Effector memory CD8-positive, alpha-beta T cell (primary cell): ENCODE measurements at regions not wholly inside any gene's neighbourhood (a gene's known extent, or its start where the extent isn't known, plus 50 kb on each side); places are given as distances from the start of the nearest gene placed in this dataset.

Experiments
- ATAC-seq: fragments of 150-1000 bp; cut with Tn5 transposase; replicated peaks from 2 replicates; pipeline ENCODE4 v1.10.0; 2021; ENCODE audit warnings: mild to moderate bottlenecking, moderate library complexity
- DNase-seq, 3 experiments: peaks; one replicate each; pipeline ENCODE4 v3.0.0; 2021
- H3K27ac Mint-ChIP-seq, 2 donors: one replicate each; pipeline ENCODE4 v1.8.0; 2022; ENCODE audit warnings: mild to moderate bottlenecking in 2 of 2, mixed read lengths in 2 of 2, moderate library complexity in 2 of 2
- H3K27me3 Mint-ChIP-seq, 2 donors: one replicate each; pipeline ENCODE4 v1.8.0; 2022; ENCODE audit warnings: mixed read lengths in 2 of 2
- H3K36me3 Mint-ChIP-seq: one replicate; pipeline ENCODE4 v1.8.0; 2022; ENCODE audit warnings: mild to moderate bottlenecking, moderate library complexity, mixed read lengths; ENCODE audit not compliant: insufficient read depth
- H3K4me1 Mint-ChIP-seq, 2 donors: one replicate each; pipeline ENCODE4 v1.8.0; 2022; ENCODE audit warnings: low read depth in 2 of 2, mixed read lengths in 2 of 2
- H3K4me3 Mint-ChIP-seq, 2 donors: one replicate each; pipeline ENCODE4 v1.8.0; 2022; ENCODE audit warnings: mild to moderate bottlenecking in 2 of 2, mixed read lengths in 2 of 2, moderate library complexity in 2 of 2
- H3K9me3 Mint-ChIP-seq, 2 donors: one replicate each; pipeline ENCODE4 v1.8.0; 2022; ENCODE audit warnings: mixed read lengths in 2 of 2

DNA sequence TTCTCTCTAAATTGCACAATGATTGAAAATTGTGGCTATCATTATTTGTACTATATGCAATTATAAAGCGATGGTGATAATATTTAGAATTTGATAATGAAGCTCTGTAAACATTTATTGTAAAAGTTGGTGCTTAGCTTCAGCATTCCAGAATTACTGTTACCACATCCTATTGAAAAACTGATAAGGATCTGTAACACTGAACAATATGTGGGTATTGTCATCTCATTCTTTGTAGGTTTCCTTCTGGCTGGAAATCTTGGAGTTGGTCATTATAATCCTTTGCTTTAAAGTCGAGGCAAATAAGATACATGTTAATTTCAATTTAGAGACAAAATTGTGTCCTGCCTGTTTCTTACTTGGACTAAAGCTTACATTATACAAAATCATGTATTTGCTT, 323.4 kb upstream of the GOLIM4 start:
- peaks cover 12 to 21% of the 10 kb centered on the region in 2 donors for H3K9me3 Mint-ChIP-seq
- H3K27ac Mint-ChIP-seq = no peak overlapping the region
- H3K4me1 Mint-ChIP-seq = no peaks in the 10 kb centered on the region
- ATAC-seq (no peak), DNase-seq (no peak)
- no peak overlapping the region for H3K4me3 Mint-ChIP-seq
- no peaks in the 10 kb centered on the region for H3K27me3 Mint-ChIP-seq
- H3K36me3 Mint-ChIP-seq = no peaks in the 10 kb centered on the region

DNA sequence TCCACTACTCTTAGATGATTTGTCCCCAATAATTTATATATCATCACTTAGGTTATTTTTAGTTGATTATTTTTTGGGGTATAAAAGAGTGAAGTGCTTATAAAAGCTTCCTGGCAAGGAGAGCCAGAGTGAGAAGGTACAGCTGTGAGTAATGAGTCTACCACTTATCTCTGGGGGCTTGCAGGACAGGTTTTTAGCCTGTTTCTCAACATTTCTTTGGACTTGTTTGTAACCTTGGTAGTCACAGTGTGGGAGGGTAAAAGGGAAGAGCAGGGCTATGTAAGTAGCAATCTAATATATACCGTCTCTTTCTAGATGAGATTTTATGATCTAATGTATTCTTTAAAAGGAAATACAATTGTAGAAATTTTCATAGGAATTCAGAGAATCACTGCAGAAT, 321.3 kb upstream of the GOLIM4 start:
- Mint-ChIP-seq H3K4me1 (no peaks in the 10 kb centered on the region), H3K36me3 (no peaks in the 10 kb centered on the region), H3K4me3 (no peak overlapping the region), H3K27ac (no peak overlapping the region), H3K9me3 (peaks cover 12 to 22% of the 10 kb centered on the region in 2 donors), H3K27me3 (no peaks in the 10 kb centered on the region)
- DNase-seq = no peak
- ATAC-seq = no peak

DNA sequence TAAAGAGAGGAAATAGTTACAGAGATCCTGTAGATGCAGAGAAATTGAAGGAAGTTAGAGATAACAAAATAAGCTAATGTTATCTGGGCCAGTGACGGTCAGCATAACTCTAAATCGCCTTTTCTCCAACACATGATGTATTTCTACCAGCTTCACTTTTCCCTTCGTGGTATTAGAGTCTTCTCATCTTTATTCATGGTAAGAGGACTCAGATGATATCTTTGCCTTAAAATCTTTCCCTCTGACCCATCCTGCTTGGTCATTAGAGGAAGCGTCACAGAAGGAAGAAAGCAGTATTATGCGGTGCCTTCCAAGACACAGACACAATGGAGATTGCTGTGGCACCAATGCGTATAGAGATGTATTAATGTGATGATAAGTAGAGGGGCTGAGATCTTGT, 320.7 kb upstream of the GOLIM4 start:
- Mint-ChIP-seq H3K27me3 (no peaks in the 10 kb centered on the region), H3K4me1 (no peaks in the 10 kb centered on the region), H3K4me3 (no peak overlapping the region), H3K9me3 (peaks cover 12 to 22% of the 10 kb centered on the region in 2 donors), H3K27ac (no peak overlapping the region), H3K36me3 (no peaks in the 10 kb centered on the region)
- DNase-seq (no peak), ATAC-seq (no peak)

DNA sequence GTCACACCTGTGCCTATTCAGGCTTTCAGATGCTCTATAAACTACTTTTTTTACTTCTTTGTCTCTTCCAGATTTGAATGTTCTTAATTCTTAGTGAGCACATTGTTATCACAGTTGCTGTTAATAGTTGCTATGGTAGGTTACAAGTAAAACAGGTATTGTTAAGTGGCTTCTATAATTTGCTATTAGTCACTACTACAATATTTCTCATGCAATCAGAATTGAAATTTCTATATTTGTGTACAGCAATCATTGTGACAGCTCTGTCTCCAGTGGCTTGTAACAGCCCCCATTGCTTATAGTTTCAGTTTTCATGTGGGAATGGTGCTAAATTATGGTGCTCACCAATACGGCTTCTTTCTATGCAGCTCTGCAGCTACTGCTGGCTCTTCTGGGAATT, 318.4 kb upstream of the GOLIM4 start:
- no peak overlapping the region for H3K27ac Mint-ChIP-seq
- no peak for ATAC-seq

DNA sequence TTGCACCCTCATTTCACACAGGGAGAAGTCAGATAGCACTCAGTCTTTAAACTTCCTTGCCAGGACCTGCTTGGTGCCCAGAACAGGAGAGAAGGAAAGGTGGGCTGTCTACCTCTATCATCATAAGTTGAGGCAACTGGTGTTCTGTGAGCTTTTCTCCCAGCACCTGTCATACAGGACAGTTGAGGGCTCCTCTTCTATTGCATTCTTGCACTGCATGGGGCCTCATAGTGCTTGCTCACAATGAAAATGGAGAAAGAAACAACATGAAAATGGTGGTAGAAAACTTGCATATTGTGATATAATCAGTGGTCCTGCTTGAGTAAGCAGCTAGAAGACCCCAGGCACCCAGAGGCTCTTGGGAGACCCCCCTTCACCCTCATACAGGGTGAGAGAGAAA, 311.7 kb upstream of the GOLIM4 start:
- Mint-ChIP-seq H3K36me3 (no peaks in the 10 kb centered on the region), H3K9me3 (peaks cover 0 to 4% of the 10 kb centered on the region in 2 donors), H3K27me3 (no peaks in the 10 kb centered on the region), H3K27ac (no peak overlapping the region), H3K4me3 (no peak overlapping the region), H3K4me1 (no peaks in the 10 kb centered on the region)
- DNase-seq (no peak), ATAC-seq (no peak)

More for the DNA sequence above, 318.4 kb upstream of the GOLIM4 start:
- Mint-ChIP-seq H3K4me1 (no peaks in the 10 kb centered on the region), H3K9me3 (peaks cover 15 to 22% of the 10 kb centered on the region in 2 donors), H3K36me3 (no peaks in the 10 kb centered on the region), H3K27me3 (no peaks in the 10 kb centered on the region), H3K4me3 (no peak overlapping the region)
- no peak for DNase-seq

DNA sequence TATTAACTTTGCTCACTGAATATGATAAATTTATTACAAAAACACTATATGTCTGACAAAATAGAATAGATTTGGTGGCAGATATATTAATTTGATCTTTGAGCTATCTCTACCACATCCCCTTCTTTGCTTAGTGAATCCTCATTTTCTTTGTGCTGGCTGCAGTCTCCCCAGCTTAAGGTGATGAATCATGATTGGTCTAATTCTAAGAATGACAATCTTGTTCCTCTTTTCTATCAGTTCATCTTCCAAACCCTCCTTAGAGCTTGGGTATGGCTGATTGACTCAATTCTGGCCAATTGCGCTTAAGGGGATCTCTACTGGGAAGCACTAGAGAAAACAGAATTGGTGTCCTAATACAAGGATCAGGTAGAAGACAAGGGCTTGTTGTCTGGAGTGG, 309.6 kb upstream of the GOLIM4 start:
- H3K9me3 Mint-ChIP-seq = peaks cover 0 to 2% of the 10 kb centered on the region in 2 donors
- no peak overlapping the region for H3K27ac Mint-ChIP-seq
- ATAC-seq = no peak
- no peaks in the 10 kb centered on the region for H3K36me3 Mint-ChIP-seq
- DNase-seq = no peak
- H3K4me1 Mint-ChIP-seq = no peaks in the 10 kb centered on the region
- H3K4me3 Mint-ChIP-seq = no peak overlapping the region
- no peaks in the 10 kb centered on the region for H3K27me3 Mint-ChIP-seq

DNA sequence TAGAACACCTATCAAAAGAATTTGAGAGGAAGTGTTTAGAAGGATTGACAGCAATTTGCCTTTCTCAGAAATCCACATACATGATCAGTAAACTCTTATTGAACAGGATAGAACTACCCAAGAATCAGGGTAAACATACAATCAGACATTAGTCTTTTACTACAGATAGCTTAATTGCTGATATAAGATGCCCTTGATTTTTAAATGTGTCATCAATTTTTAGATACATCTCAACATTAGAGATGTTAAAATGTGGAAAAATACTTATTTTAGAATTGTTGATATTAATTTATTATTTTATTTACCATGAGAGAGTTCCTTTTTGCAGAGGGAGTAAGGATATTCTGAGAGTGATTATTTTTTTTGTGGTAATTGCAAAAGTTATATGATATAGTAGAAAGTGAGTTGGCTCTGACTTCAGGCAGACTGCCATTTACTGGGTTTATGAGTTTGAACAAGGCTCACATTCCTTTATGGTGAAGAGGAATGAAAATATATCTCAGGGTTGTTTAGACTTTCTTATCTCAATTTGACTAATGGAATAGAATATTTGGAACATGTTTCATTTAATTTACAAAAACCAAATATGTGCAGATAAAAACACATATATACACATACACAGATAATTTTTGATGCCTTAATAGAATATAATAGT, 302.8 kb upstream of the GOLIM4 start:
- H3K27me3 Mint-ChIP-seq = no peaks in the 10 kb centered on the region
- H3K27ac Mint-ChIP-seq = no peak overlapping the region
- ATAC-seq = no peak
- H3K36me3 Mint-ChIP-seq = no peaks in the 10 kb centered on the region
- H3K4me3 Mint-ChIP-seq = no peak overlapping the region
- no peak for DNase-seq
- no peaks in the 10 kb centered on the region for H3K9me3 Mint-ChIP-seq
- H3K4me1 Mint-ChIP-seq = no peaks in the 10 kb centered on the region

DNA sequence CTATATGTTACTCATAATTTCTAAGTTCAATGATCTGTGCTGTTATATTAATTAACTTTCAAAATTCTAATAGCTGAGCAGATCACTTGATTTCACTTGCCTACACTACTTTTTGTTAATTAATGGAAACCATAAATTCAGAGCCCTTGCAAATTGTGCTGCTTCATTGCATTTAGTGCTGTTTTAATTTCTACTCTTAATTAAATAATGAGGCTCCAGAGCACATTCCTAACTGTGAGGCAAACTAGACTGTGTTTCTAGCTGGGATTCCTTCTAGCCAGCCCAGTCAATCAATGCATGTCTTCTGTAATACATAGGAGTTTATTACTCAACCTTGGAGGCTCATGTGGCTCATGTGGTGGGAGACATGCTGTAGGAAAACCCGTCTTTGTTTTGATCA, 301.1 kb upstream of the GOLIM4 start:
- Mint-ChIP-seq H3K27me3 (no peaks in the 10 kb centered on the region), H3K4me1 (no peaks in the 10 kb centered on the region), H3K4me3 (no peak overlapping the region), H3K9me3 (peaks cover 0 to 2% of the 10 kb centered on the region in 2 donors), H3K36me3 (no peaks in the 10 kb centered on the region), H3K27ac (no peak overlapping the region)
- ATAC-seq (no peak), DNase-seq (no peak)

DNA sequence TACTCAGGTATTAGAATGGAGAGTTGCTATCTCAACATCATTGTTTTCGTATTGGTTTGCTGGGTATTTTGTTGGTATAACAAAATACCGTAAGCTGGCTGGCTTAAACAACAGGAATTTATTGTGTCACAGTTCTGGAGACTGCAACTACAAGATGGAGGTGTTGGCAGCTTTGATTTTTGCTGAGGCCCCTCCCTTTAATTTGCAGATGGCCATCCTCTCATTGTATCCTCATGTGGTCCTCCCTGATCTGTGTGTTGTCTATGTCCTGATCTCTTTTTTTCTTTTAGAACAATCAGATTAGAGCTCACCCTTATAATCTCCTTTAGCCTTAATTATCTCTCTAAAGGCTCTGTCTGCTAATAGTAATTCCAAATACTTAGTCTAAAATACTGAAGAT, 299.8 kb upstream of the GOLIM4 start:
- no peaks in the 10 kb centered on the region for H3K27me3 Mint-ChIP-seq
- ATAC-seq = no peak
- no peak overlapping the region for H3K27ac Mint-ChIP-seq
- no peak overlapping the region for H3K4me3 Mint-ChIP-seq
- H3K4me1 Mint-ChIP-seq = no peaks in the 10 kb centered on the region
- no peaks in the 10 kb centered on the region for H3K36me3 Mint-ChIP-seq
- H3K9me3 Mint-ChIP-seq = peaks cover 0 to 2% of the 10 kb centered on the region in 2 donors
- no peak for DNase-seq

DNA sequence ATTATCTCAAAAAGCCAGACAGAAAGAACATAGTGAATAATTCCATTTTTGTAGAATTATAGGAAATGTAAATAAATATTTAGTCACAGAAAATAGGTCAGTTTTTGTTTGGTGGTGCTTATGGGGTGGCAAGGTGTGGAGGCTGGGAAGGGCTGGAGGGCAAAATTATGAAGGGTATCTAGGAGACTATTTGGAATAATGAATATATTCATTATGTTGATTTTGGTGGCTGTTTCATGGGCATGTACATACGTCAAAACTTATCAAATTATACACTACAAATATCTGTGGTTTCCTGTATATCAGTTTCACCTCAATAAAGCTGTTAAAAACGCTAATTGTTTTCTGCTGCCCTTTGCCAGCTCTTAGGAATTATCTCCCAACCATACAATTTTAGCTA, 298.7 kb upstream of the GOLIM4 start:
- Mint-ChIP-seq H3K4me3 (no peak overlapping the region), H3K27ac (no peak overlapping the region), H3K4me1 (no peaks in the 10 kb centered on the region), H3K9me3 (peaks cover 0 to 5% of the 10 kb centered on the region in 2 donors), H3K36me3 (no peaks in the 10 kb centered on the region), H3K27me3 (no peaks in the 10 kb centered on the region)
- no peak for DNase-seq
- ATAC-seq = no peak

DNA sequence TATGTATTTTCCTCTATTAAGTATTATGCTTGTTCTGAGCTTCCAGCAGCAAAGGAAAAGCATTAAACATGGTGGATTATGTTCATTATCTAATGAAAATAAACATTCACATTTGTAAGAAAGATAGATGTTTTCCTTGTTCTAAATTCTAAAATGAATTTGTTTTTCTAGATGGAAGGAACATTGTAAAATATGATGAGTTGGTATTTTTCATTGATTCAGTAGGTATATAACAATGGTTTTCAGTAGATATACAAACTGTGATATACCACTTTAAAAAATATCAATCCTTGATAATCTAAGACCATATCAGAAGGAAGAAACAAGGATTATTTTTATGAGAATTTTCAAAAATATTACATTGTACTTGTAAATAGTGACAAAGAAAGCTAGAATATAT, 290.6 kb upstream of the GOLIM4 start:
- no peak for DNase-seq
- Mint-ChIP-seq H3K27ac (no peak overlapping the region), H3K27me3 (no peaks in the 10 kb centered on the region), H3K36me3 (no peaks in the 10 kb centered on the region), H3K4me1 (no peaks in the 10 kb centered on the region), H3K4me3 (no peak overlapping the region), H3K9me3 (peaks cover 0 to 9% of the 10 kb centered on the region in 2 donors)
- no peak for ATAC-seq

DNA sequence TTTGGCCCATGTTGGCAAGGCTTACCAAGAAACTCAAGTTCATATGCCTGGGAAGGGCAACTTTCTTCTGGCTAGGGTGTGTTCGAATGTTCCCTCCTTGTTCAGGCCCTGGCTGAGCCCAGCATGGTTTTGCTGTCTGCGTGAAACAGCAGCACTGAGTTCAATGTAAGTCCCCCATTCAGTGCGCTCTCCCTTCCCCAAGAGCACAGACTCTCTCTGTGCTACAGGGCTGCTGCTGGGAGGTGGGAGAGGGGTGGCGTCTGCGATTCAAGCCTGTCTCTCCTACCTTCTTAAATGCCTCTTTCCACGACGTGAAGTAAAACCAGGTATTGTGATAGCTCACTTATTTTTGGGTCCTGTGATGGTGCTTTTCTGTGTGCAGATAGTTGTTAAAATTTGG, 289.3 kb upstream of the GOLIM4 start:
- Mint-ChIP-seq H3K36me3 (no peaks in the 10 kb centered on the region), H3K27me3 (no peaks in the 10 kb centered on the region), H3K4me3 (no peak overlapping the region), H3K27ac (no peak overlapping the region), H3K9me3 (peaks cover 0 to 7% of the 10 kb centered on the region in 2 donors), H3K4me1 (no peaks in the 10 kb centered on the region)
- no peak for ATAC-seq
- DNase-seq = no peak

DNA sequence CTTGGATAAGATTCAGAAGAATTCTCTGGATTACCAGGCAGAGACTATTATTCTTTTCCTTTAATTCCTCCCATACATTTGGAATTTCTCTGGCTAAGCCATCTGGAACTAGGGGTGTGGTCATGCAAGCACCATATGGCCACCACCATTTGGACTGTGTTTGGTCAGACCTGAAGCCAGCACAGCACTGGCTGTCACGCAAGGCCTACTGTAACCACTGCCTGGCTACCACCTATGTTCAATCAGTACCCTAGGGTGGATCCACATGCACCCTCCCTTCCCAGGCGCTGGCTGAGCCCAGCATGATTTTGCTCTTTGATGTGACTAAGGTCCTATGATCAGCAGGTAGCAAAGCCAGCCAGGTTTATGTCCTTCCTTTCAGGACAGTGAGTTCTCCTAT, 287.8 kb upstream of the GOLIM4 start:
- ATAC-seq (no peak), DNase-seq (no peak)
- Mint-ChIP-seq H3K27me3 (no peaks in the 10 kb centered on the region), H3K4me3 (no peak overlapping the region), H3K9me3 (peaks cover under 1 to 6% of the 10 kb centered on the region in 2 donors), H3K4me1 (no peaks in the 10 kb centered on the region), H3K27ac (no peak overlapping the region), H3K36me3 (no peaks in the 10 kb centered on the region)

DNA sequence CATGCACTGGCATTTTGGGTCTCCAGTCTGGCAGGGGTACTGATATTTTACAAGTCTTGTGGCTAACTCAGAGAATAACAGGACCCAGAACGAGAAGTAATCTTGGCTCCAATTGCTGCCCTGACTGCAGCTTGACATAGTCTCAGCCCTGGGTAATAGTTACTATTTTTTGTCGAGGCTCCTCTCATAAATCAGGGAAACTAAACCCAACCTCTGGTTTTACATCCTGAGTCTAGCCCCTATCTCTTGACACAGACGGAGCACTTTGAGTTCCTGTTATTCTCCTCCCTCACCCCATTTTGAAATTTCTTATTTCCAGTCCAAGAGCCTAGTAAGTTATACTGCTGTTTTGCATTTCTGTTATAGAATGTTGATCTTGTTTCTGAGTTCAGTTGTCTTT, 276.1 kb upstream of the GOLIM4 start:
- no peaks in the 10 kb centered on the region for H3K27me3 Mint-ChIP-seq
- no peak overlapping the region for H3K27ac Mint-ChIP-seq
- no peak for ATAC-seq
- peaks cover 6 to 8% of the 10 kb centered on the region in 2 donors for H3K9me3 Mint-ChIP-seq
- no peaks in the 10 kb centered on the region for H3K4me1 Mint-ChIP-seq
- H3K36me3 Mint-ChIP-seq = no peaks in the 10 kb centered on the region
- no peak for DNase-seq
- no peak overlapping the region for H3K4me3 Mint-ChIP-seq

DNA sequence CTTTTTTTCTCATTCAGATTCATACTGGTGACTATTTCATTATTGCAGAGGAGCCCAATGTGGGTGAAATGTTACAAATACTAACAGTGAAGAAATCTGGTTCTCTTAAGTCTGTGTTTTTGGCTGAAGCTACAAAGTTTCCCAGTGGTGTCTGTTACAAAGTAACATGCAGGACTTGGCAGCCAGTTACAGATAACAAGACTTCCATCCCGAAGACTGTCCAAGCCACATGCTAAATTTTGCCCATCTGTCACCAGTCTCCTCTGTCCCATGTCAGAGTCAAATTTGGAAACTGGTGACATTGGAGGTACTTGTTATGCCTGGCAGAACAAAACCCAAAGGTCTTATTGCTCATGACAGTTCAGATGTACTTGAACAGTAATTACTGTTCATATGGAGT, 269.2 kb upstream of the GOLIM4 start:
- Mint-ChIP-seq H3K36me3 (no peaks in the 10 kb centered on the region), H3K4me1 (no peaks in the 10 kb centered on the region), H3K27ac (no peak overlapping the region), H3K9me3 (peaks cover 0 to 7% of the 10 kb centered on the region in 2 donors), H3K27me3 (no peaks in the 10 kb centered on the region), H3K4me3 (no peak overlapping the region)
- DNase-seq (no peak), ATAC-seq (no peak)
